NT2/D1 (cell line): ENCODE measurements at regions not wholly inside any gene's neighbourhood (a gene's known extent, or its start where the extent isn't known, plus 50 kb on each side); places are given as distances from the start of the nearest gene placed in this dataset.

ENCODE experiments used
- DNase-seq: peaks from one replicate; pipeline ENCODE4 v3.0.0-alpha.2; 2011; ENCODE audit warnings: low read depth, low spot score
- H3K27me3 ChIP-seq: 2 replicates; pipeline ENCODE4 v1.6.0; 2011; ENCODE audit warnings: mild to moderate bottlenecking; ENCODE audit not compliant: insufficient read length, insufficient read depth
- H3K36me3 ChIP-seq: 2 replicates; pipeline ENCODE4 v1.6.1; 2011; ENCODE audit warnings: mild to moderate bottlenecking, low read length, mixed read lengths; ENCODE audit not compliant: insufficient read depth, insufficient read length
- H3K4me1 ChIP-seq: 2 replicates; pipeline ENCODE4 v1.5.1; 2011; ENCODE audit not compliant: insufficient read depth, insufficient read length
- H3K4me3 ChIP-seq: 2 replicates; pipeline ENCODE4 v1.5.1; 2011; ENCODE audit warnings: low read depth; ENCODE audit not compliant: insufficient read length
- H3K9ac ChIP-seq: 2 replicates; pipeline ENCODE4 v1.6.0; 2011; ENCODE audit warnings: low read depth; ENCODE audit not compliant: insufficient read length
- H3K9me3 ChIP-seq: 2 replicates; pipeline ENCODE4 v1.5.1; 2011; ENCODE audit warnings: mild to moderate bottlenecking, low read length; ENCODE audit not compliant: insufficient read depth
- SUZ12 ChIP-seq: IDR thresholded peaks from 2 replicates; pipeline ENCODE4 v1.6.1; 2011; ENCODE audit not compliant: insufficient read length, insufficient read depth; ENCODE audit errors: extremely low read depth
- YY1 ChIP-seq: IDR thresholded peaks from 2 replicates; pipeline ENCODE4 v1.6.1; 2011; ENCODE audit not compliant: insufficient read length, insufficient read depth
- ZNF274 ChIP-seq: IDR thresholded peaks from 2 replicates; pipeline ENCODE4 v1.6.1; 2011; ENCODE audit warnings: mild to moderate bottlenecking, low read depth, low read length

DNA sequence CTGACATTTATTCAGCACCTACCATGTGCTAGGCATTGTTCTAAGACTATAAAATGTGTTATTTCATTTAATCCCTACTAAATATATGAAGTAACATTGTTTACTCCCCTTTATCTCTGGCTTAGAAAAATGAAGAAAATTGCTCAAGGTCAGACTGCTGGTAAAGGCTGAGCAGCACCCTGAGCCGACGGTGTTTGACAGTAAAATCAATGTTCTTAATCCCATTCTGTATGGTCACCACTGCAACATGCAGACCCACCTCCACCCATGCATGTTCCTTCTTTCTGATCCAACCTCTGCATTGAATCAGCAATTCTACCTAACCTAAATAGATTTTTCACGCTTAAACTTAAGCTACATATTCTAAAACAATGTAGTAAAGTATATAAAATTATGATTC, 216.5 kb downstream of the ZBBX start:
- DNase-seq, result no peak
- Histone ChIP-seq H3K36me3 (no peaks in the 10 kb centered on the region), H3K9ac (no peak overlapping the region), H3K27me3 (no peaks in the 10 kb centered on the region), H3K4me1 (no peaks in the 10 kb centered on the region), H3K9me3 (no peaks in the 10 kb centered on the region), H3K4me3 (no peak overlapping the region)
- TF ChIP-seq SUZ12 (no peak), YY1 (no peak), ZNF274 (no peak)

- no peak for DNase-seq
- H3K27me3 ChIP-seq, result no peaks in the 10 kb centered on the region
- H3K9me3 ChIP-seq, result no peaks in the 10 kb centered on the region
- no peak for TF ChIP-seq YY1
- TF ChIP-seq ZNF274, result no peak
- TF ChIP-seq SUZ12, result no peak
- H3K4me1 ChIP-seq, result no peaks in the 10 kb centered on the region
- H3K9ac ChIP-seq, result no peak overlapping the region
- no peaks in the 10 kb centered on the region for H3K36me3 ChIP-seq
- no peak overlapping the region for H3K4me3 ChIP-seq
Observed at GRCh38 chr3:167162083-167162482, 218.0 kb downstream of the ZBBX start.

DNA sequence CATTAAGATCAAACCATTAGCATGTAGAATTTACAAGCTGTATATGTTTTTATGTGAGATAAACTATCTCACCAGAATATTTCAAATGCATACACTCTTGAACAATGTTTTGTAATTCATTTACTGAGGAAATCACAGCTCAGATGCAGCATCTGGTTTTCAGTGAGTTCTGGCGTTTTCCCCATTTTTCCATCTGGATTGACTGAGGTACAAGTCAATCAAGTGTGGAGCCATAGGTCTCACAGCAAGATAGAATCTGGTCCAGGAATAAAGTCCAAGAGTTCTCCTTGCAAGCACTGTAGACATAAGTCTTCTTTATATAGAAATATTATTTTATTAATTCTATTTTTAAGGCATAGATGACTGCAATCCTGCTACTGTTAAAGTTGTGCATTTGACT, 219.3 kb downstream of the ZBBX start:
- H3K9me3 ChIP-seq, result peaks cover 13% of the 10 kb centered on the region
- no peak overlapping the region for H3K9ac ChIP-seq
- H3K4me3 ChIP-seq, result no peak overlapping the region
- no peaks in the 10 kb centered on the region for H3K36me3 ChIP-seq
- H3K27me3 ChIP-seq, result no peaks in the 10 kb centered on the region
- no peak for DNase-seq
- TF ChIP-seq YY1 (no peak), ZNF274 (no peak), SUZ12 (no peak)
- no peaks in the 10 kb centered on the region for H3K4me1 ChIP-seq

DNA sequence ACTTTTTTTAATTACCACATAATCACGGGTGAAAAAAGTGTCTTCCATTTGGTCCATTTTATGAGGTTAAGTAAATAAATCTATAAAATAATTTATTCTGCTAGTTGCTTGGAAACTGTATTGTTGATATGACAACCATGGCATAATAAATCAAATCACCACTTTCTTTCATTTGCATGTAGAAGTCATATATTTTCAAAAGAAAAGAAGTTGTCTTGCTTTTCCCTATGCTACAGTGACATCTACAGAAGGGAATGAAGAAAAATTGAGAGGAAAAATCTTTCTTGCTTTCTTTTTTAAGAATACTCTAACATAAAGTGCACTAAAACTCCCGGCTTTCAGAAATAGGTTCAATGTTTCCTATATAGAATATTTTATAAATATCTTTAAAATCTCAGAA, 228.5 kb downstream of the ZBBX start:
- TF ChIP-seq YY1, result no peak
- no peak for TF ChIP-seq ZNF274
- TF ChIP-seq SUZ12, result no peak
- H3K4me3 ChIP-seq, result no peak overlapping the region
- H3K4me1 ChIP-seq, result no peaks in the 10 kb centered on the region
- H3K36me3 ChIP-seq, result no peaks in the 10 kb centered on the region
- no peak overlapping the region for H3K9ac ChIP-seq
- H3K27me3 ChIP-seq, result no peaks in the 10 kb centered on the region
- no peak for DNase-seq
- peaks cover 17% of the 10 kb centered on the region for H3K9me3 ChIP-seq

DNA sequence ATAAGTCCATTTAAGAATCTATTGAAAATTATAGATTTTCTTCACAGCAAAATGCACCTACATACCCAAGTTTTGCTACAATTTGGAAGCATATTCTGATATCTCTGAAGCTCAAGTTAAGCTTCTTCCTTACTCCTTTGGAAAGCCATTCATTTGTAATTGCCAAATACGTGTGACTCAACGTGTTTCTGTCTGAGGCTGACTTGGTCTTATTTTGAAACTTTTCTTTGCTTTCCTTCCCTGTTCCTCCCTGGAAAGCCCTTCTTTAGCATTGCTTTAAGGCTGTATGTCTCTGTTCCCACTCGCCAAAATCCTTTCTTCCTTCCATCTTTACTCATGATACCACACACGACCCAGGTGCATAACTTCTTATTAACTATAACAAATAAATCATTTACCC, 232.0 kb downstream of the ZBBX start:
- H3K4me3 ChIP-seq, result no peak overlapping the region
- no peaks in the 10 kb centered on the region for H3K27me3 ChIP-seq
- no peaks in the 10 kb centered on the region for H3K36me3 ChIP-seq
- H3K4me1 ChIP-seq, result no peaks in the 10 kb centered on the region
- TF ChIP-seq YY1, result no peak
- TF ChIP-seq SUZ12, result no peak
- no peak for TF ChIP-seq ZNF274
- H3K9me3 ChIP-seq, result no peaks in the 10 kb centered on the region
- H3K9ac ChIP-seq, result no peak overlapping the region
- no peak for DNase-seq

DNA sequence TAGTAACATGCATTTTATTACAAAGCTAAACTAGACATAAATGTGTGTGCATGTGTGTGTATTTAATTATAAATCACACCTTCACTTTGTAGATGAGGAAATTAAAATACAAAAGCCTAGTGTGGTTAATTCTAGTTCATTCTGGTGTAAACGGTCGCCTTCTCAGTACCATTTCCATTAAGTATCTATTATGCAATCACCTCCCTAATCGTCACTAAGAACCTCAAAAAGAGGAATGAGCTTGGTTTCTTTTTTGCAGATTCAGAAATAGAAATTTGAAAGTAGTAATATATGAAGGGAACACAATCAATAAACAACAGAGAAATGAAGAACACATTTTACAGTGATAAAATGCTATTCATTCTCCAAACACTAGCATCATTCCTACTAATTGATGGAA, 233.2 kb downstream of the ZBBX start:
- Histone ChIP-seq H3K4me3 (no peak overlapping the region), H3K4me1 (no peaks in the 10 kb centered on the region), H3K36me3 (no peaks in the 10 kb centered on the region), H3K9ac (no peak overlapping the region), H3K27me3 (no peaks in the 10 kb centered on the region), H3K9me3 (no peaks in the 10 kb centered on the region)
- TF ChIP-seq YY1, result no peak
- TF ChIP-seq SUZ12, result no peak
- no peak for TF ChIP-seq ZNF274
- no peak for DNase-seq

DNA sequence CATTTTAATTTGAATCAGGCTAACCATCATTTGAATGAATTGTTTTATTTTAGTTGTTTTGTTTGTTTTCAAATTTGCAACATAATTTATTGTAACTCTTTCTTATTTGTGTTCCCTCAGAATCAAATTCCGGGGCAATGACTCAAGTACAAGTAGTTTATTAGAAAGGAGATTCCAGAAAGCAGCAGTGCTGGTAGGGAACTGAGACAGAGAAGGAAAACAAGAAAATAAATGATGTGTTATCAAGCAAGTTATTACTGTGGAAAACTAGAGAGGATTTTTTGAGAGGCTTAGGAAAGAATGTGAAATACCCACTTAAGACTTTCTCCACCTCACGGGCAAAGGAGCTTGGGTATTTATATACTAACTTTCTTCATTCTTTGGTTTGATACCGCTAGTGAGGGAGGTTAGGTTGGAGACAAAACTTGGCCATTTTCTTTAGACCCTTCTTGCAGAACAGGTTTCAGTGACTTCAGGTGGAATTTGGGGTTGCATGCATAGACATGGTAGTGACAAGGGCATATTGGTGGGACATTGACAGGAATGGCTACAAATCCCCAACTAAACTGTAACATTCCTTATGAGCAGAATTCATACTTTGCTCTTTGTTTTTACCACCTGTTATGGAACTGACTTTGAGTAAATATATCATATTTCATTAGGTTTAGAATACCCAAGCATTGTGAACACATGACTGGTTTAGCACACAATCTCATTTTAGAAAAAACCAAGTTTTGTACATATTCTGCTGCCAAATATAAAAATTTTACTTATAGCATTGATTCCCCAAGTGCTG, 254.3 kb downstream of the ZBBX start:
- no peak overlapping the region for H3K4me3 ChIP-seq
- H3K9me3 ChIP-seq, result no peaks in the 10 kb centered on the region
- no peaks in the 10 kb centered on the region for H3K4me1 ChIP-seq
- TF ChIP-seq ZNF274 (no peak), YY1 (no peak), SUZ12 (no peak)
- H3K9ac ChIP-seq, result no peak overlapping the region
- no peaks in the 10 kb centered on the region for H3K36me3 ChIP-seq
- no peaks in the 10 kb centered on the region for H3K27me3 ChIP-seq
- DNase-seq, result no peak
